SK-N-SH treated with all-trans-retinoic acid at 6 μM for 48 hours (cell line): ENCODE measurements at regions not wholly inside any gene's neighbourhood (a gene's known extent, or its start where the extent isn't known, plus 50 kb on each side); places are given as distances from the start of the nearest gene placed in this dataset.
A peak's percentile ranks its signal among the peaks of the same experiment; 100 is the strongest.

Experiments
- ATAC-seq: fragments of 200-7000 bp; cut with Tn5 transposase; 3 replicates; pipeline ENCODE4 v1.9.1; 2020; ENCODE audit warnings: mild to moderate bottlenecking, moderate library complexity
- ARNTL ChIP-seq: fragments of 450-650 bp; formaldehyde crosslinking; IDR thresholded peaks from 2 replicates; pipeline ENCODE4 v1.5.0; 2020; ENCODE audit warnings: low read depth, mild to moderate bottlenecking, moderate library complexity, borderline replicate concordance
- BACH2 ChIP-seq: fragments of 250-450 bp; sonication (Bioruptor Pico); IDR thresholded peaks from 2 replicates; pipeline ENCODE4 v1.9.0; 2021; ENCODE audit warnings: mild to moderate bottlenecking, borderline replicate concordance
- CREB5 ChIP-seq: fragments of 250-450 bp; sonication (Bioruptor Pico); IDR thresholded peaks from 2 replicates; pipeline ENCODE4 v1.5.1; 2020; ENCODE audit warnings: low read depth, mild to moderate bottlenecking, moderate library complexity
- CSDC2 ChIP-seq: fragments of 250-450 bp; sonication (Bioruptor Pico); IDR thresholded peaks from 2 replicates; pipeline ENCODE4 v1.5.0; 2020; ENCODE audit warnings: mild to moderate bottlenecking, moderate library complexity
- CSRNP3 ChIP-seq: fragments of 250-450 bp; sonication (Bioruptor Pico); IDR thresholded peaks from 2 replicates; pipeline ENCODE4 v1.5.1; 2021; ENCODE audit warnings: mild to moderate bottlenecking, moderate library complexity
- ESRRG ChIP-seq: fragments of 250-450 bp; sonication (Bioruptor Pico); IDR thresholded peaks from 2 replicates; pipeline ENCODE4 v1.6.1; 2021; ENCODE audit warnings: mild to moderate bottlenecking
- ISL1 ChIP-seq: fragments of 250-450 bp; sonication (Bioruptor Pico); IDR thresholded peaks from 2 replicates; pipeline ENCODE4 v2.1.2; 2022; ENCODE audit warnings: mild to moderate bottlenecking, moderate library complexity
- OSR1 ChIP-seq: fragments of 250-450 bp; sonication (Bioruptor Pico); IDR thresholded peaks from 2 replicates; pipeline ENCODE4 v1.8.0; 2022; ENCODE audit warnings: moderate library complexity, mild to moderate bottlenecking, inconsistent platforms
- PATZ1 ChIP-seq: fragments of 250-450 bp; sonication (Bioruptor Pico); IDR thresholded peaks from 2 replicates; pipeline ENCODE4 v1.8.0; 2020; ENCODE audit warnings: mild to moderate bottlenecking, moderate library complexity, borderline replicate concordance
- POU6F1 ChIP-seq: fragments of 250-450 bp; sonication (Bioruptor Pico); IDR thresholded peaks from 2 replicates; pipeline ENCODE4 v1.8.0; 2021; ENCODE audit warnings: low read depth, mild to moderate bottlenecking, moderate library complexity, borderline replicate concordance
- PPARA ChIP-seq: fragments of 250-450 bp; sonication (Bioruptor Pico); IDR thresholded peaks from 2 replicates; pipeline ENCODE4 v1.5.0; 2020; ENCODE audit warnings: mild to moderate bottlenecking, borderline replicate concordance
- RARB ChIP-seq: fragments of 250-450 bp; sonication (Bioruptor Pico); IDR thresholded peaks from 2 replicates; pipeline ENCODE4 v1.8.0; 2021; ENCODE audit warnings: mild to moderate bottlenecking, moderate library complexity
- SNAI2 ChIP-seq: fragments of 250-450 bp; sonication (Bioruptor Pico); IDR thresholded peaks from 2 replicates; pipeline ENCODE4 v1.5.0; 2020; ENCODE audit warnings: mild to moderate bottlenecking, moderate library complexity
- TCF4 ChIP-seq: fragments of 250-450 bp; sonication (Bioruptor Pico); IDR thresholded peaks from 2 replicates; pipeline ENCODE4 v1.8.0; 2021; ENCODE audit warnings: mild to moderate bottlenecking, moderate library complexity, borderline replicate concordance
- TSHZ2 ChIP-seq: fragments of 250-450 bp; sonication (Bioruptor Pico); IDR thresholded peaks from 2 replicates; pipeline ENCODE4 v1.5.0; 2020; ENCODE audit warnings: mild to moderate bottlenecking, moderate library complexity
- ZC3H10 ChIP-seq: fragments of 250-450 bp; sonication (Bioruptor Pico); IDR thresholded peaks from 2 replicates; pipeline ENCODE4 v1.5.1; 2021; ENCODE audit warnings: mild to moderate bottlenecking, moderate library complexity
- ZFP3 ChIP-seq: fragments of 250-450 bp; sonication (Bioruptor Pico); IDR thresholded peaks from 2 replicates; pipeline ENCODE4 v1.5.0; 2020; ENCODE audit warnings: mild to moderate bottlenecking, moderate library complexity
- ZFP30 ChIP-seq: fragments of 450-650 bp; formaldehyde crosslinking; IDR thresholded peaks from 2 replicates; pipeline ENCODE4 v1.5.0; 2022; ENCODE audit warnings: mild to moderate bottlenecking, moderate library complexity
- ZNF70 ChIP-seq: fragments of 450-650 bp; formaldehyde crosslinking; IDR thresholded peaks from 2 replicates; pipeline ENCODE4 v1.5.0; 2020; ENCODE audit warnings: mild to moderate bottlenecking, moderate library complexity
- ZNF8 ChIP-seq: fragments of 450-650 bp; formaldehyde crosslinking; IDR thresholded peaks from 2 replicates; pipeline ENCODE4 v1.5.0; 2020; ENCODE audit warnings: mild to moderate bottlenecking, moderate library complexity

GRCh38 chr13:44244288-44244687, 129.3 kb upstream of the SERP2 start:
- no peak for TF ChIP-seq ZNF70 (CRISPR knock-in tag)
- no peak for TF ChIP-seq BACH2 (CRISPR knock-in tag)
- no peak for TF ChIP-seq ESRRG (CRISPR knock-in tag)
- TF ChIP-seq ZFP30 (CRISPR knock-in tag) = no peak
- no peak for TF ChIP-seq CSRNP3
- peak; percentile 20; the same call in 1 of the 3 replicates for ATAC-seq

- ATAC-seq = peak; percentile 66
- TF ChIP-seq ZFP3 = peak; percentile 78; the same call in 1 of the 2 replicates
- TF ChIP-seq SNAI2 (CRISPR knock-in tag) = no peak
Observed at GRCh38 chr13:44249431-44249836, 124.2 kb upstream of the SERP2 start.

- ATAC-seq = no peak
- no peak for TF ChIP-seq ARNTL
- TF ChIP-seq BACH2 (CRISPR knock-in tag) = no peak
- no peak for TF ChIP-seq ZNF70 (CRISPR knock-in tag)
- no peak for TF ChIP-seq RARB (CRISPR knock-in tag)
- no peak for TF ChIP-seq PPARA (CRISPR knock-in tag)
Observed at GRCh38 chr13:44252938-44253337, 120.7 kb upstream of the SERP2 start.

GRCh38 chr13:44255771-44256364, 117.8 kb upstream of the SERP2 start:
- no peak for TF ChIP-seq PPARA (CRISPR knock-in tag)
- TF ChIP-seq TCF4 = no peak
- no peak for TF ChIP-seq OSR1
- TF ChIP-seq SNAI2 (CRISPR knock-in tag) = no peak
- TF ChIP-seq ZC3H10 (CRISPR knock-in tag) = no peak
- no peak for TF ChIP-seq TSHZ2 (CRISPR knock-in tag)
- TF ChIP-seq PATZ1 (CRISPR knock-in tag) = no peak
- no peak for TF ChIP-seq ESRRG (CRISPR knock-in tag)
- no peak for TF ChIP-seq CREB5 (CRISPR knock-in tag)
- TF ChIP-seq POU6F1 (CRISPR knock-in tag) = no peak
- no peak for TF ChIP-seq ARNTL
- no peak for TF ChIP-seq ISL1 (CRISPR knock-in tag)
- no peak for TF ChIP-seq CSDC2 (CRISPR knock-in tag)
- no peak for TF ChIP-seq CSRNP3
- no peak for TF ChIP-seq ZNF8 (CRISPR knock-in tag)
- no peak for TF ChIP-seq BACH2 (CRISPR knock-in tag)
- ATAC-seq = no peak
